ENCODE measurements at regions not wholly inside any gene's neighbourhood (a gene's known extent, or its start where the extent isn't known, plus 50 kb on each side); places are given as distances from the start of the nearest gene placed in this dataset.

GRCh38 chr5:98586581-98586980, 186.9 kb upstream of the RGMB start:
- TF ChIP-seq CTCF (IDR thresholded peaks at IDR 0.05; ENCODE audit: poor library complexity) (no peak), EZH2 (IDR thresholded peaks at IDR 0.05; ENCODE audit: borderline replicate concordance) (no peak), EZH2phosphoT487 (IDR thresholded peaks at IDR 0.05; ENCODE audit: low read depth, severe bottlenecking, unreplicated experiment) (no peak)
